ENCODE measurements at regions not wholly inside any gene's neighbourhood (a gene's known extent, or its start where the extent isn't known, plus 50 kb on each side); places are given as distances from the start of the nearest gene placed in this dataset.
"Not testable (repeated sequence)": the region's sequence is repeated elsewhere in the genome, so short reads cannot be mapped to it uniquely, and the experiment has no call there.

DNA sequence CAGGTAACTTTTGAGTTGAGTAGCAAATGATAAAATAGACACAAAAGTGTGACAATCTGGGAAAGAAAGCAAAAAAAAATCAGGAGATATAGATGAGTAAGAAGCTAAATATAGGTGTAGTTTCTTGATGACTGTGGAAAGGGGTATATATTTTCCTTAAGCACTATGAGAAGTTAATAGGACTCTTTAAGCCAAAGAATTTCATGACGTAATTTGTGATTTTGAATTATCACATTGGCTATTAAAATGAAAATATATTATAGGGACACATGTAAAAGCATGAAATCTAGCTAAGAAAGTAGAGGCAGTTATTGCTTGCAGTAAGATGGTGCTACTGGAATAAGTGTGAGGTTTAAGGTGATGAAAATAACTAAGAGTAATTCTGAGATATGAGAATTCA is 759.1 kb downstream of the KCNT2 start:
- DNase-seq (ENCODE audit: low read depth in 2 of 3, low spot score in 1 of 3), result no peak

DNA sequence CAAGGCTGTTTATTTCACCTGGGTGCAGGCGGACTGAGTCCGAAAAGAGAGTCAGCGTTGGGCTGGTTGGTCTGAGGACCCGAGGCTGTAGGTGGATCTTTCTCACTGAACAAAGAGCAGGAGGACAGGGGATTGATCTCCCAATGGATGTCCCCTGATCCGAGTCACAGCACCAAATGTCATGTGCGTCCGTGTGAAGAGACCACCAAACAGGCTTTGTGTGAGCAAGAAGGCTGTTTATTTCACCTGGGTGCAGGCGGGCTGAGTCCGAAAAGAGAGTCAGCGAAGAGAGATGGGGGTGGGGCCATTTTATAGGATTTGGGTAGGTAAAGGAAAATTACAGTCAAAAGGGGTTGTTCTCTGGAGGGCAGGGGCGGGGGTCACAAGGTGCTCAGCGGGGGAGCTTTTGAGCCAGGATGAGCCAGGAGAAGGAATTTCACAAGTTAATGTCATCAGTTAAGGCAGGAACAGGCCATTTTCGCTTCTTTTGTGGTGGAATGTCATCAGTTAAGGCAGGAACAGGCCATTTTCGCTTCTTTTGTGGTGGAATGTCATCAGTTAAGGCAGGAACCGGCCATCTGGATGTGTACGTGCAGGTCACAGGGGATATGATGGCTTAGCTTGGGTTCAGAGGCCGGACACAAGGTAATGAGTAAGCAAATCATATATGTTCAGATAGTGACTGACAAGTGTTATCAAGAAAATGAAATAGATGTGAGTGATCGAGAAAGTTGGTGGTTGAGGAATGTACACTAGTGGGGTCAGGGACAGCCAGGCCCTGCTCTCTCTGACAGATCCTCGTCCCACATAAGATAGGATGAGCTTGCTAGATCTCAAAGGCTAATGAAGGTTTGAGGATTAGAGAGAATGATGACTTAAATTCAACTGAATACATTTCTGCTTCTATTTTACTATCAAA is 760.0 kb downstream of the KCNT2 start:
- not testable (repeated sequence) for DNase-seq (ENCODE audit: low read depth in 2 of 3, low spot score in 1 of 3)

DNA sequence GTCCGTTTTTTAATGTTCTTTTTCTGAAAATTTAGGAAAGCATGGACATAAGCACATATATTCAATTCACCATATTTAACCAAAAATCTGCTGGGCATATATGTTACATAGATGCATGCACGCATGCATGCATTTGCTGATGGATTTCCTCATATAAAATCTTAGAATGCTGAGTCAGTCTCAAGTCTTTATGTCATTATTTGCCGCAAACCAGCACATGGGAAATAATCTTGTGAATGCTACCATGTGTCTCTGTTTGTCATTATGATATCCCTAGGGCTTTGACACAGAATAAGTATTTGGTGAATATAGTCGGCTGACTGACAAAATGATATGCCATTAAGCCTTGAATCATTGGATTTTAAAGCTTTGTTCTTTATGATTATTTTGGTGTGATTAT is 776.5 kb downstream of the KCNT2 start:
- DNase-seq (ENCODE audit: low read depth in 2 of 3, low spot score in 1 of 3), result no peak

DNA sequence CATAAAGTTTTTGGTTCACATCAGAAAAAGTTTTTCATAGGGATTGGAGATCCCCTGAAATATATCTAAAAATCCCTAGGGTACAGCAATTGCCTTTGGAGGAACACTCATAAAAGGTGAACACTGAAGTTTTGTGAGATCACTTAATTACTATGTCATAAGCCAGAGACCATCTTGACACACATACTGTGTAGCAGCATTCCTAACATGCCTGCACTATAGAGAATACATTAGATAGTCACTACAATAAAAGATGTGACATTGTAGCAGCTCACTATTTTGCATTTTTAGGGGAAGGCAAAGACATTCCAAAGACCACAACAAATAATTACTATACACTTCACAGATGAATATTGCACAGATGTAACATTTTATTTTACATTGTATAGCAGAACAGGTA is 779.9 kb downstream of the KCNT2 start:
- DNase-seq (ENCODE audit: low read depth in 2 of 3, low spot score in 1 of 3), result no peak

DNA sequence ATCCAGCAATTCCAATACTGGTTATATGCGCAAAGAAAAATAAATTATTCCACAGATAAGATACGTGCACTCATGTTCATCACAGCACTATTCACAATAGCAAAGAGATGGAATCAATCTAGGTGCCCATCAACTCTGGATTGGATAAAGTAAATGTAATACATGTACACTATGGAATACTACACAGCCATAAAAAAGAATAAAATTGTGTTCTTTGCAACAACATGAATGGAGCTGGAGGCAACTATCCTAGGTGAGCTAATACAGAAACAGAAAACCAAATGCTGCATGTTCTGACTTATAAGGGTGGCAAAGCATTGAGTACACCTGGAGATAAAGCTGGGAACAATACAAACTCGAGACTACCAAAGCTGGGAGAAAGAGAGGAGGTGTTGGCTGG is 787.3 kb downstream of the KCNT2 start:
- DNase-seq (ENCODE audit: low read depth in 2 of 3, low spot score in 1 of 3), result no peak

DNA sequence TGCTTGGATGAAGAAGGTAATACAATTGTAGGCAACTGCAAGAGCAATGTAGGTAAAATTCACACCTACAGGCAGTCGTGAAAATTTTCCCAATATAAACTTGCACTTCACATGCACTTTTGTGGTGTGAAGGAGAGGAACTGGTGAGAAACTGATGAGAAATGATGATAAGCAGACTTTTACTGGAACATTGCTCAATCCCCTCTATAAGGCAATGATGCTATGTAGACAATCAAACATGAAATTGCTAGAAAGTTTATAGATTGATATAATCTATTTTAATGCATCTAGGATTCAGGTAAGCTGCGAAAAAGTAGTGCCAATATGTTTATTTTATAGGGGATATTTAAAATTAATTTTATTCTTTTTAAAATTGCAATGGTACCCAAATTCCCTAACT is 802.2 kb downstream of the KCNT2 start:
- no peak for DNase-seq (ENCODE audit: low read depth in 2 of 3, low spot score in 1 of 3)

DNA sequence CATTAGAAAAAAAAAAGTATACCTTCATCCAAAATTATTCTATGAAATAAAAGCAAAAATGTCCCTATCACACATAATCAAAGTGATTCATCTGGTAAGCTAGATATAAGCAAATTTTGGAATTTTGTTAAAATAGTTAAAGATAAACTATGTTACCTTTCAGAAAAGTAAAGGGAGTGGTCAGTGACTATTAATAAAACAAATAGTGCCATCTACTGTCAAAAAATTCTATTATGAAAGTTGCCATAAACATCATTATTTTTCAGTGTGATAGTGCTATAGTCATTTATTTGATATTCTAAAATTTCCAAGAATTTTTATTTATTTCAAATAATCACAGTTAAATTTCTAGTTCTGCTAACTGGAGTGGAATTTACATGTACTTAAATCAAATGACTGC is 803.7 kb downstream of the KCNT2 start:
- no peak for DNase-seq (ENCODE audit: low read depth in 2 of 3, low spot score in 1 of 3)

DNA sequence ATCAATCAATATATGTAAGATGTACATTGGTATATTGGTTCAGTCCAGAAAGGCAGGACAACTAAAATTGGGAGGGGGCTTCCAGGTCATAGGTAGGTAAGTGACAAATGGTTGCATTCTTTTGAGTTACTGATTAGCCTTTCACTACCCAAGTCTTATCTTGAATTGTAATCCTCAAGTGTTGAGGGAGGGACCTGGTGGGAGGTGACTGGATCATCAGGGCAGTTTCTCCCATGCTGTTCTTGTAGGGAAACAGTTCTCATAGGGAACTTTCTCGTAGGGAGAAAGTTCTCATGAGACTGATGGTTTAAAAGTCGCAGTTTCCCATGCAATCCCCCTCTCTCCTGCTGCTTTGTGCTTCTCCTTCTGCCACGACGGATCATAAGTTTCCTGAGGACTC is 809.2 kb downstream of the KCNT2 start:
- DNase-seq (ENCODE audit: low read depth in 2 of 3, low spot score in 1 of 3), result no peak

DNA sequence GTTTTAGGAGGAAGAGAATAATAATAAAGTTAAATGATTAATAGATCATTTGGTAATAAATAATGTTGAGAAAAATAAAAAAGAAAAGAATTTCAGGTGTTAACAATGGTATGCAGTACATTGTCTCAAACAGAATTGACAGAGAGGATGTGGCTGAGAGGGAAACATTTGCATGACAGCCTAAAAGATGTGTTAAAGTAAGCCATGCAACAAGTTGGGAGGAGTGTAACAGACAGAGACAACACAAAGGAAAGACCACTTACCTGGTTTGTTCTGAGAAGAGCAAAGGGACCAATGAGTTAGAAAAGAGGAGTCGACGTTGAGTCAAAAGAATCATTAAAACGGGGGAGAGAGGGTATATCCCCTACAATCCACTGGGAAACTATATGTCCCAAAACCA is 814.0 kb downstream of the KCNT2 start:
- no peak for DNase-seq (ENCODE audit: low read depth in 2 of 3, low spot score in 1 of 3)

DNA sequence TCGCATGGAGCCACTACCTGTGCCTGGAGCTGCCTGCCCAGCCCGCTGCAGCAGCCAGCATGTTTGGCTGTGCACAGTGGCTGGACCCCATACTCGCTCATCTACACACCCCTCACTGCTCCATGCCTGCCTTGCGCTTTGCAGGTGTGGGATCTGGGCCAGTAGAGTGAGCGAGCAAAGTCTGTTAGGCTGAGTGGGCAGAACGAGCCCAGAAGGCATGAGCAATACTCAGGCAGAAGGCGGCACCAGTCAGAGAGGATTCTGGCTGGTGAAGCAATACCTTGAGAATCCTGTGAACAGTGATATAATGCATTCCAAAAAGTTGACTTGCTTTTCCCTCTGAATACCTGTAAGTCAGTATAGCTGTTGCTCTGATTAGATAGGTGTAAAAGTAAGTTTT is 816.4 kb downstream of the KCNT2 start:
- no peak for DNase-seq (ENCODE audit: low read depth in 2 of 3, low spot score in 1 of 3)

DNA sequence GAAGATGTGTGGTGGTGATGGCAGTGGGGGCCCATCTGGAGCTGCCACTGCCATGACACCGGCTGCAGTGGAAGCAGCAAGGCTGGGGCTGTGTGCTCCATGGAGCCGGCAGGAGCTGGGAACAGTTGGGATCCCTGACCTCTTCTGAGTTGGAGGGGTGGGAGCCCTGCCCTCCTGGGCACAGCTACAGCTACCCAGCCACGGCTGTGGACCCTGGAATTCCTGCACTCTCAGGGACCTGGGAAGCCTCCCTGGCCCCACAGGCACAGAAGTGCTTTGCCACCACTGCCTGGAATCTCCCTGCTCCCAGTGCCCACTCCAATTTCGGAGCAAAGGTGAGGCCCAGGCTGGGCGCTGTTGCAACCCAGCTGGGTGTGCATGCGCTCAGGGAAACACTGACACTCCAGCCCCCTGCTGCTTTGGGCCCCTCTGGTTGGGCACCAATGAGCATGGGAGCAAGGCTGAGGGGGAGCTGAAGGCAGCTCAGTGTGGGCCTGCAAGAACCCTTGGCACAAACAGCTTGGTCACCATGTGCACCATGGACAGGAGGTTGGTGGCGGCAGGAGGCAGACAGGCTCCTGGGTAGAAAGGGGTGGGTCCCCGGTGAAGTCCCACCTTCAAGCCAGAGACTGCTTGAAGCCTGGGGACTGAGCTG is 817.6 kb downstream of the KCNT2 start:
- DNase-seq (ENCODE audit: low read depth in 2 of 3, low spot score in 1 of 3), result no peak

DNA sequence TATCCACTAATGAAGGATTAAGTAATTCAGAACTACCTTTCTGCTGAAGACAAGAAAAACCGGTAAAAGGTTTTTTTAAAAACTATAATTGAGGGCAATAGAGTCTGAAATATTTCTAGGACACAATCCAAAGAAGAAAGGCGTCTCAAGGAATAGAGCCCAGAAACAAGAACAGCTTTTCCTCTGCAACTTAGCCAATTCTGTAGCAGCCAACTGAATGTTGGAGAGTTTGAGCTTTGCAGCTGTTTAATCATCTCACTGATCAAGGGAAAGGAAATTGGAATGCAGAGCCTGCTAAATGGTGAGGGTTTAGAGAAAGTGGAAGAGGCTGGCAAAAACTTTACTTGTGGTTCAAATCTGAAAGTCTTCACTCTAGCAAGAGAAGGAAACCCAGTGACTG is 818.9 kb downstream of the KCNT2 start:
- no peak for DNase-seq (ENCODE audit: low read depth in 2 of 3, low spot score in 1 of 3)

DNA sequence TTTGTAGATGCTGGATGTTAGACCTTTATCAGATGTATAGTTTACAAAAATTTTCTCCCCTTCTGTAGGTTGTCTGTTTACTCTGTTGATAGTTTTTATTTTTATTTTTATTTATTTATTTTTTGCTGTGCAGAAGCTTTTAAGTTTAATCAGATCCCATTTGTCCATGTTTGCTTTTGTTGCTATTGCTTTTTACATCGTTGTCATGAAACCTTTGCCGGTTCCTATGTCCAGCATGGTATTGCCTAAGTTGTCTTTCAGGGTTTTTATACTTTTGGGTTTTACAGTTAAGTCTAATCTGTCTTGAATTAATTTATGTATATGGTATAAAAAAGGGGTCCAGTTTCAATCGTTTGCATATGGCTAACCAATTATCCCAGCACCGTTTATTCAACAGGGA is 819.5 kb downstream of the KCNT2 start:
- DNase-seq (ENCODE audit: low read depth in 2 of 3, low spot score in 1 of 3), result no peak

DNA sequence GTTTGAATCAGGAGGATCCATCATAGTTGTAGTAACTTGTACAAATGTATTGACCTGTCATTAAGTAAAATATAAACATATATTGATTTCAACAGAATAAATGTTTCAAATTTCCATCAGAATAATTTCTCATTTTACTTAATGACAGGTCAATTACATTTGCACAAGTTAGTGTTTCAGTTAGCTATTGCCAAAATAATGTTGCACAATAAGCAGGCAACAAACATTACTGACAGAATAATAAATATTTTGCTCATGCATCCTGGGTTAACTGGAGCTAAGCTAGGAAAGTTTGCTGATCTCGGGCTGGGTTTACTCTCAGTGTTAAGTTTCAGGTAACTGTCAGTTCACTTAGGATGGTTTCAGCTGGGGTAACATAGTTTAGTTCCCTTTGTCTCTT is 822.4 kb downstream of the KCNT2 start:
- no peak for DNase-seq (ENCODE audit: low read depth in 2 of 3, low spot score in 1 of 3)

DNA sequence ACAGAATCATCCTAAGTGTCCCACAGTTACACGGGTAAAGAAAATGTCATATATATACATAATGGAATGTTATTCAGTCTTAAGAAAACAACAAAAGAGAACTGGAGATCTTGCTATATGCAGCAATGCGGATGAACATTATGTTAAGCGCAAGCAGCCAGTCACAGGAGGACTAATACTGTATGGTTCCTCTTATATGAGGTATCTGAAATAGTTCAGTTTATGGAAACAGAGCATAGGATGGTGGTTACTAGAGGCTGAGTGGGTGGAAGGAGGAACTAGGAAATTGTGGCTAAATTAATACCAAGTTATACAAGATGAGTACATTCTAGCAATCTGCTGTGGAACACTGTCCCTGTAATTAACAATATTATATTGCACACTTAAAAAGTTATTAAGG is 834.3 kb downstream of the KCNT2 start:
- no peak for DNase-seq (ENCODE audit: low read depth in 2 of 3, low spot score in 1 of 3)

DNA sequence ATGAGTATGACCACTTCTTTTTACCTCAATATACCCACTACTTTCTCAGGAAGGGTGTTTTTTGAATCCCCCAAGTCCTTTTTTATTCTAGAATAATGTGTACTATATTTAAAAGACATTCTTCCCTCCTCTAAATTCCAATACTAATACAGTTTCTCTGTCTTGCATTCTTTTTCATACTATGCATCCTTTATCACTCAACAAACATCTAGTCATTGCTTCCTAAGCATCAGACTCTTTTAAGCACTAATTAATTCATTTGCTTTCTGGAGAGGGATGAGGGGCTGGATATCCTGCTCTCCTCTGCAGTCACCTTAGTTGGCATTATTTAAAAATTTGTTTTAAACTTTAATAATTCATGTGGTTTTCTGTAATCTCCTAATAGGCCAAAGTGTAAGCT is 838.8 kb downstream of the KCNT2 start:
- no peak for DNase-seq (ENCODE audit: low read depth in 2 of 3, low spot score in 1 of 3)

DNA sequence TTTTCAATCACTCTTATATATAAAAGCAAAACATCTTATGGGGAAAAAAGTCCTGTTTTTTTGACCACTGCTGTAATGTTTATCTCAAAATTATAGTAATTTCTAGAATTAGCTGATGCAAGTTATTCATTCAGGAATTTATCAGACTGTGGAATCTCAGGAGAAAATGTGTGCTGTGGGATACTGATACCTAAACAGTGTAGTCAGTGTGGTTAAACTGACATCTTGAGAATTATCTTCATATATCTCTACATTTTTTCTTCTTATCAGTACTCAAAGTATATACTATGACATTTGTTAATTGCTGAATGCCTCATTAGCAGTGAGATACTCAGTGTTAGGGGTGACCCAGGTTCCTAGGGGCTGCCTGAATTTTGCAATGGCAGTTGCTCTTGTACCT is 839.3 kb downstream of the KCNT2 start:
- no peak for DNase-seq (ENCODE audit: low read depth in 2 of 3, low spot score in 1 of 3)

DNA sequence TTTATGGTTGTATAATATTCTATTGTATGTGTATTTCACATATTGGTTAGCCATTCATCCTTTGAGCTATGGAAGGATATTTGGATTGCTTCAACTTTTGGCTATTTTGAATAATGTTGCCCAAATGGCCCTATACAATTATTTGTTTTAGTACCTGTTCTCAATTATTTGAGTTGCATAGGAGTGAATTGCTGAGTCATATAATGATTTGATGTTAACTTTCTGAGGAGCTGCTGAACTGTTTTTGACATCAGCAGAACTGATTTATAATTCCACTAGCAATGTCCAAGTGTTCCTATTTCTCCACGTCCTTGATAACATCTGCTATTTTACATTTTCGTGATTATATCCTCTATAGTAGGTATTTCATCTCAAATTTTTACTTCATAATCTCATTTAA is 839.9 kb downstream of the KCNT2 start:
- no peak for DNase-seq (ENCODE audit: low read depth in 2 of 3, low spot score in 1 of 3)

DNA sequence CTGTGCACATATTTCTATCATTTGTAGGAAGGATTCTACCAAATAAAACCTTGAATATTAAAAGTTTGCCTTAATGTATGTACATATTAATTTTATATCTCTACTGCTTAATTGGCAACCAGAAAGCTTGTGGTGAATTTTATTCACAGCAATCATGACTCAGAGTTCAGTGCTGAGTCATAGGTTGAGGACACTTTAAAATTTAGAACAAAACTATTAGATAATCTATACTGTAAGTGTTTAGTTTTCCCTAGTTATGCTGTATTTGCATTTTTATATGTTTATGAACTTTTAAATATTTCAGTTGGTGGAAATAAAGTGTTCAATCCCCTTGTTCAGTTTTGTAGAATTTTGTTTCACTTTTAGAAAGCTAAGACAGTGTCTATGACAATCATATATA is 841.5 kb downstream of the KCNT2 start:
- no peak for DNase-seq (ENCODE audit: low read depth in 2 of 3, low spot score in 1 of 3)

DNA sequence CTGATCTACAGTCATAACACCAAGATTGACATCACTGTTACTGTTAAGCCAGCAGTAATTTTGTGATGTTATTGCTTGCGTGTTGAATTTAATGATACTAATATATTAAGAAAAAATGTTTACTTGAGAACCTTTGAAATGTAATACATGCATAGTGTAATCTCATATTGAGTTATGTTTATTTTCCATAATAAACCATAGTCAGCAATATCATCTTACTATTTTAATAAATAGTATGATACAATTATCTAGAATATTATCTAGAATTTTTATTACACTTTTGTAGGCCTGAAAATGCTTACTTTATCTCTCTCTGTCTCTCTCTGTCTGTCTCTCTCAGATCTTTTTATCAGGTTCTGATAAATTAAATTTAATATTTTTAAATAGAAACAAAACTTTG is 843.1 kb downstream of the KCNT2 start:
- no peak for DNase-seq (ENCODE audit: low read depth in 2 of 3, low spot score in 1 of 3)

DNA sequence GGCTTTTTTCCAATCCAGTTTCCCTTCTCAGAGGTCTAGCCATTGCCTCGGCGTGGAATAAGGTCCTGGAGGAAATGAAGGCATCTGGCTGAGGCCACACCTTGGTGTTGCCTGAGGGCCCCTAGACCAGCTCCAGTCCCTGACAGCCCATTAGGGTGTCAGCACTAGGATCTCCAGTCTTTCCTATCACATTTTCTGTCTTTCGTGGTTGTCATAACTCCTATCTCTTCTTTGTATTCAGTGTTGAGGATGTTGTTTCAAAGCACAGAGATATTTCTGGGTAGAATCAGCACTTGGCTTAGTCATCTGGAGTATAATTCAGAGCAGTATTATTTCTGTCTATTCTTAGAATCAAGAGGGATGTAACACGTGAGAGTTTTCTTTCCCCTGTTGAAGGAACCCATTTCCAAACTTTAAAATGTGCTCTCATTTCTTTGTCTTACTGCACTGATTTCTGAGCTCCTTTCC is 844.3 kb downstream of the KCNT2 start:
- DNase-seq (ENCODE audit: low read depth in 2 of 3, low spot score in 1 of 3), result no peak

DNA sequence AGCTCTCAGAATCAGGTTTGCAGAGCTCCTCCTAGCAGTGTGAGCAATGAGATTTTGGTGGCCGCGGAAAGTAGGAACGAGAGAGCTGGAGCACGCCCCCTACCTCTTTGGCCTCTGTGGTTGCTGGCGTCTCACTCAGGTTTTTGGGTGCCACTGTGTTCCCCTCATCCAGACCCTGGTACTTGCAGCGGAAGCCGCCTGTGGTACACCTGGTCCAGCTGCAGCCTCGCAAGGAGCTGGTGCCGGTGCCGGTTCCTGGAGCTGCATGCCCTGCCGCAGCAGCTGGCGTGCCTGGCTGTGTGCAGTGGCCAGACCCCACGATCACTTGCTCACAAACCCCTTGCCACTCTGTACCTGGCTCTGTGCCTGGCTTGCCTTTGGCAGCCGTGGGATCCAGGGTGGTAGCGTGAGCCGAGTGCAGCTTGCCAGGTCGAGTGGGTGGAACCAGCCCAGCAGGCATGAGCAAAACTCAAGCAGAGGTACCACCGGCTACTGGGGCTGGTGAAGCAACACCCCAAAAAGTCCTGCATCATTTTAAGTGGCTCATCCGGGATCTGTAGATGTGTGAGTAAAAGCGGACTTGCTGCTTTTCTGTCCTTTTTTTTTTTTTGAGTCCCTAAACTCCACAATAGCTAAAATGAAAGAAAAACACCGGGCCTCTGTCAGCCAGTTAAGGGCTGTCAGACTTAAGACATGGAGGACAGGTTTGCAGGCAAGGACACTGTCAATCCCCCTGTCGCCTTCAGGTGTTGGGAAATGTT is 844.9 kb downstream of the KCNT2 start:
- DNase-seq (ENCODE audit: low read depth in 2 of 3, low spot score in 1 of 3), result no peak

All from stimulated activated CD4-positive, alpha-beta T cell treated with anti-CD3 and anti-CD28 coated beads, Interleukin-12 subunit alpha, Interleukin-12 subunit beta, amount 100 ng/mL, for 48 hours (primary cell).